ENCODE measurements at regions not wholly inside any gene's neighbourhood (a gene's known extent, or its start where the extent isn't known, plus 50 kb on each side); places are given as distances from the start of the nearest gene placed in this dataset.

DNA sequence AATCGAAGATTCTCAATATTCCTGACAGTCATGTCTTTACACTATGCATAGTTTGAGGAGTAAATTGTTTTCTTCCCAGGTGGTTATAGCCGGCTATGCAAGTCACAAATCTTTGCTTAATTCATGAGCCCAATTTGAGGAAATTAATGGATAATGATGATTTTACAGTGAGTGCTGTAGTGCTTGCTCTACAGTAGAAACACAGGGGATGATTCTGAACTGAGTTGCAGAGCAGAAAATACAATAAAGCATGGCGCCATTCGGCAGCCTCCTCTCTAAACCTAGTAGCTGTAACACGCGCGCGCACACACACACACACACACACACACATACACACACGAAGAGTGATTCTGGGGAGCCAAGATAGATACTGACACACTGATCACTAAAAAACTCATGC is 181.7 kb upstream of the DPH6 start:
- no peak for DNase-seq (ENCODE audit: low spot score)

DNA sequence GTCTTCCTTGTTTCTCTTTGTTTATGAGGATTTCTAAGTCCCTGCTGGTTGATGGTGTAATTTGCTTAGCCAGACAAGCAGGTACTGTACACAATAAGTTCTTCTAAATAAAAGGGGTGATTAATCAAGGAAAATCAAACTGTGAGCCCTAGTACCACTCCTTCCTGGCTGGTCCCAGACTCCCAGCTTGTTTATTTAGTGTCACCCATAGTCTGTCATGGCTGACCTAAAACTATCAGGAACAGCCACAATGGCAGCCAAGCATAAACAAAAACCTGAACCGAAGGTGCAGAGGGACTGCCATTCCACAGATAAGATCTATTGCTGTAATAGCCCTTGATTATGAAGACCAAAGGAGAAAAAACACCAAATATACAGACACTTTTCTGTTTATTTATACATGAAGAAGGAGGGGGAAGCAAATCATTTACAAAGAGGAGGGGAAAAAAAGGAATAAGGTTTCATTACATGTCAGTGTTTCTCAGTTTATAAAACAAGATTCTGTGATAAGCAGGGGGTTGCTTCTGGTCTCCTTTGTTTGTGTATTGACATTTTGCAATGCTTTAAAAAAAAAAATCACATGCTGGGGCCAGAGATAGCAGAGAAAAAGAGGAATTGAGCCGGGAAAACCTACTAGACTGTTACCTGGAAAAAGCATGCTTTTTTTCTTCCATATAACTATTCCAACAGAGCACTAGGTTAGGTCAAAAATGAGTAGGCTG is 182.4 kb upstream of the DPH6 start:
- no peak for DNase-seq (ENCODE audit: low spot score)

DNA sequence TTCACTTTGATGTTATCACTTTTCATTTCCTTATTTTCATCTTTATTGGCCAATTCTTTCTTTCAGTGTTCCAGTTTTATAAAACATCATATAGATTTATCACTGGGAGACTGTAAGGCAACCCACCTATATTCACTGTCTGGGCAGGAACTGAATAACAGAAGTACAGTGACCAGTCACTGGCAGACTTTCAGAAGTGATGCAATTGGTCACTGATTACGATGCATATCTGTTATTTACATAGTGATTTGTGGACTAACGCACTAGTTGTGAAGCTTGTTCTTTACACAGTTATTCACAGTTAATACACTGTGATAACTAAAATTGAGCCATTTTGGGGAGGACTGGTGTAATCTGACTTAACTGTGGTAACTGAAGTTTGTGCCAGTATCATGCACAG is 190.2 kb upstream of the DPH6 start:
- DNase-seq (ENCODE audit: low spot score), result no peak

DNA sequence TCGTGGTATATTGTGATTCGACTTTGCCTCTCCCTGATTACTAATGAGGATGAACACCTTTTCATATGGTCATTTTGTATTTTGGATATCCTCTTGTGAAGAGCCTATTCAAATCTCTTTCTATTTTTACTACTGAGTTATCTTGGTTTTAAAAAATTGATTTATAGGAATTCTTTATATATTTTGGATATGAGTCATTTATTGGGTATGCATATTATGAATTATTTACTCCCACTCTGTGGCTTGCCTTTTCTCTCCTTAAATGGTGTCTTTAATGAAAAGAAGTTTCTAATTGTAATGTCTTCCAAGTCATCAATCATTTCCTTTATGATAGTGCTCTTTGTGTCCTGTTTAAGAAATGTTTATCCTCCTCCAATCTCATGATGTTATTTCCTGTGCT is 191.5 kb upstream of the DPH6 start:
- DNase-seq (ENCODE audit: low spot score), result no peak

DNA sequence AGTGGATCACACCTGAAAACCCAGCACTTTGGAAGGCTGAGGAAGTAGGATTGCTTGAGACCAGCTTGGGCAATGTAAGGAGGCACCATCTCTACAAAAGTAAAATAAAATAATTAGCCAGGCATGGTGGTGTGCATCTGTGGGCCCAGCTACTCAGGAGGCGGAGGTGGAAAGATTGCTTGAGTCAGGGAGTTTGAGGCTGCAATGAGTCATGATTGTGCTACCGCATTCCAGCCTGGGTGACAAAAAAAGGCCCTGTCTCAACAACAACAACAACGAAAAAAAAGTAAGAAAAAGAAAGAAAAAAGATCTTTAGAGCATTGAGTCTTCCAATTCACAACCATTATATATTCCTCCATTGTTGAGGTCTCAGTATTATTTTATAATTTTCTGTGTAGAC is 192.4 kb upstream of the DPH6 start:
- DNase-seq (ENCODE audit: low spot score), result no peak

DNA sequence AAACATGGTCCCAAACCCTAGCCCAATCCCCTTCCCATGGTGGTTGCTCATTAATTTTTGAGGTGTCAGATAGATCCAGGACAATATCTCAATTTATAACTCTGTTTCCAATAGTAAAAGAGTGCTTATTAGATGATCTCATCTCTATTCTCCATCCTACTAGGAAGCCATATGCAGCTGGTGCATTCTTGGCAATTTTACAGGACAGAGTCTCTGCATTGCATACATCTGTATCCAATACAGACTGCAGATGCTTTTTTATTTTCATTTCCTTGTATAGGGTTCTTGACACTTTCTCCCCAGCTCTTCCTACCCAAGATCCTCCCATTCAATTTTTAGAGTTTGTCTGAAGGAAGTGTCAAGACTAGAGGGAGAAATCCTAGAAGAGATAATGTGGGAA is 194.8 kb upstream of the DPH6 start:
- no peak for DNase-seq (ENCODE audit: low spot score)

DNA sequence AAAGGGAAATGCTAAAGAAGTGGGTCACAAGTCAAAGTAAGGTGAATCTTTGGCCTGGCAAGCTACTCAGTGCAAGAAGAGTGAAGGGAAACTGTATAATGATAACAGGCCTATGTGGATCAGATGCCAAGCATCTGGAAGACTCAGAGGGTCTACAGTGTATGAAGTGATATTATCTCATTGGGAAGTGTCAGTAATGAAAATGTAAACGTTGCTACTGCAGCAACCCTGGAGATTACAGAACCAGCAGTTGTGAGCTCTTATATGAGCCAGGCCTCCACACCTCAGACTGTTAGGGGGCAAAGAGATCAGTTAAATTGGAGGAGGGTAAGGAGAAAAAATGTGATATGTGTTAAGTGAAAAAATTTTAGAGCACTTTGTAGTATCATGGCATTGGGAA is 195.4 kb upstream of the DPH6 start:
- DNase-seq (ENCODE audit: low spot score), result no peak

DNA sequence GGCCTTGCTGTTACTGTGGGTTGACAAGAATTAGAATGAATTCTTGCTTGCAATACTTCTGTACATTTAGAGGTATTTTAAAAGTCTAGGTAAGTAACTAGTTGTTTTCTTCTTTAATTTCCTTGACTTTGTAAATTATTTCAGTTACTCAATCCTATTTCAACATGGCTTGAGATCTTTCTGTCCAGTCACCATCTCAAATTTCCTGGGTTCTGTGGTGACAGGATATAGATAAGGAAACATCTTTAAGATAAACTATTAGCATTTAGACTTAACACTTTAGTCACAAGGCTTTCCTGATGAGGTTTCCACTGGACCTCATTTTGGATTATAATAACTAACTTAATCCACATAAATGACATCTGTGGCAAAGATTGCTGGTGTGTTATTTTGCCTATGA is 195.9 kb upstream of the DPH6 start:
- no peak for DNase-seq (ENCODE audit: low spot score)

DNA sequence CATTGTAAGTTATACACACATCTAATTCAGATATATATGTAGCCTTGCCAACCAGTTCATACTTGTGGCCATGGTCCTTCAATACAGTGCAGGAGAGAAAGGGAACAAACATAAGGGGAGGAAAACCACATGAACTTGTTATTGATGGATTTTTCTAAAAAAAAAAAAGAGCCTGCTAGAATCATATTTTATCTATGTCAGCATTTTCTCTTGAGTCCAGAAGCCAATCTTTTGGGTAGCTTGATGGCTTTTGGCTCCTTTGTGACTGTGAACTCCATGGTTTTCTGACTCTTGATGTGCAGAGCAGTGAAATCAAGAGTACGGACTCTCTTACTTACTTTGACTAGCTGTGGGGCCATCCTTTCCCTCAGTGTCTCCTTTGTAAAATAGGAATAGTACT is 197.4 kb upstream of the DPH6 start:
- DNase-seq (ENCODE audit: low spot score), result no peak

DNA sequence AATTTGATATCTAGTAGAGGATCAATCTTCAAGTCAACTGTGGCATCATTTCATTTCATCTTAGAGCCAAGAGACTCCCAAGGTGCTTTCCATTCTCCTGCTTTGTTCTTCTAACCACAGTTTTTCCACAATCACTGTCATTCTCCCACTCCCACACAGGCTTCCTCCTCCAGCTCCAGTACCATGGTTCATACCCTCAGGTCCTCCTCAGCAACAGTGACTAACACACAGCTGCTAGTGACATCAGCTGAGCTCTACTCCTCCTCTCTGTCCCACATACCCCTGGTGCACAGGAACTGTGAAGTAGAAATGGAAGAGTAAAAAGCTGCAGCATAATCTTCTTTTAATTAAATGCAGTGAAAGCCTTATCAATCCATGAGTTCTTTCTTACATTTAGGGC is 200.2 kb upstream of the DPH6 start:
- DNase-seq (ENCODE audit: low spot score), result no peak

DNA sequence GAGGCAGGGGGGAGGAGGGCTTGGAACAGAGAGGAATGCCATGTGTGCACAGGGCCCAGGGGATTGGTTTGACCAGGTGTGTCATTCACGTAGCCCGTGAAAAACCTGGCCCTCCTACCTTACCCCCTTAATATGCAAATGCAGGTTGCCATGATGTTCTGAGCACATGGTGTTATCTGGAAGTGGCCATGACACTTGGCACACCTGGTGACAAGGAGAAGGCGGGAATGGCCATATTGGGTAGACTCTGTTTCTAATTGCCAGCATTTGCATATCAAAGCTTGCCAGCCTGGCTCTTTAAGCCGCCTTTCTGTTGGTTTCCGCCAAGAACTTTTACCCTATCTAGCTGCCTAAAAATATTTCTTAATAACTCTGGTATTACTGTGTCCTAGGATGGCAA is 202.1 kb upstream of the DPH6 start:
- DNase-seq (ENCODE audit: low spot score), result no peak

DNA sequence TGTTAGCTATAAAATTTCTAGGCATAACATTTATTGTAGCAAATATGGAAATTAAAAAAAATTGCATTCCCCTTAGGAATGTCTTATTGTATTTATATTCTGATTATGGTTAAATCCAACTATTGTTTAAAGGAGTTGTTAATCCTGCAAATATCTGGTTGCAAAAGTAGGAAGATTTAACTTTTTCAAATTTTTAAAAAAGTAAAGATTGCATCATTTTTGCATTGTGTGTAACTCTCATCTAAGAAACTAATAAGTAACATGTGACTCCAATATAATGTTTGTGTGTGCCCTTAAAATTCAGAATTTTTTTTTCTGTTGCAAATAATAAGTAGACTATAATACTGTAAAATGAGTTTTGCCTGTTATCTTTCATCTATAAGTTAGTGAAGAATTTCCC is 204.1 kb upstream of the DPH6 start:
- no peak for DNase-seq (ENCODE audit: low spot score)

DNA sequence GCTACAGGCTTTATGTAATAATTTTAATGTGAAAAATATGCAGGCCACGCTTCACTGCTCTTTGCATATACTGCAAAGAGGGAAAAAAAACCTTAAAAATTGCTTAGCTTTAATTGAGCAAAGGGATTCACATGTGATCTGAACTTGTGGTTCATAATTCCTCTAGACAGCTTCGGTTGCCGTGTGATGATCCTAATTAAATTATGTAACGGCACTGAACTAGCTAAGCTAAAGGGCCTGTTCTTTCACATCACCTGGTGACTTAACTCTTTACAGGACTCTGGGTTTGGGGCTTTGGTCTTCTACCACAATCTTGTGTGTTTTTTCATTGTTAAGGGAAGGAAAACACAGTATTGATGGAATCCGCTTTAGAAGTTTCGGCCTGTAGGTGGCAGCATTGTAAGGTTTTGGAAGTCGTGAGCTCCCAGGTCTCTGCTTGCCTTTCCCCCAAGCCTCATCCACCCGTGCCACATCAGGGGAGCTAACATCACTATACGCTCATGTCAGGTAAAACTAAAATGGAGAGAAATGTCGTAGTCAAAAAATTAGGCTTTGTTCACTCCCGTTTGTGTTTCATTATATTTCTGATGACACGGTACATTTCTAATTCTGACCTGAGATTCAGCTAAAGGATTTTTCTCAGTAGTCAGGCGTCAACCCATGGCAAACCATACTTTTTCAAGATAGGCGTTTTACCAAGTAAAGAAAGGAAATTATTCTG is 205.6 kb upstream of the DPH6 start:
- DNase-seq (ENCODE audit: low spot score), result peak; percentile 58

DNA sequence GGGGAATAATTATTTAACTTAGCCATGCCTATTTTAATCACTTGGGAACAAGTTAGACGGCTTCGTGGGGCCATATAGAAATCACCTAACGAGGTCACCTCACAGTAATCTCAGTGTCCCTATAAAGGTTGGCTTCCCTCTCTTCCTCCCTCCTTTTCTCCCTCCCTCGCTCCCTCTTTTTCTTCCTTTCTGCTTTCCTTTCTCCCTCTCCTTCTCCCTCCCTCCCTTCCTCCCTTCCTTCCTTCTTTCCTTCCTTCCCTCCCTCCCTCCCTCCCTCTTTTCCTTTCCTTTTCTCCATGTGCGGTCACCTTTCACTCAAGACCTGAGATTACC is 206.1 kb upstream of the DPH6 start:
- DNase-seq (ENCODE audit: low spot score), result no peak

DNA sequence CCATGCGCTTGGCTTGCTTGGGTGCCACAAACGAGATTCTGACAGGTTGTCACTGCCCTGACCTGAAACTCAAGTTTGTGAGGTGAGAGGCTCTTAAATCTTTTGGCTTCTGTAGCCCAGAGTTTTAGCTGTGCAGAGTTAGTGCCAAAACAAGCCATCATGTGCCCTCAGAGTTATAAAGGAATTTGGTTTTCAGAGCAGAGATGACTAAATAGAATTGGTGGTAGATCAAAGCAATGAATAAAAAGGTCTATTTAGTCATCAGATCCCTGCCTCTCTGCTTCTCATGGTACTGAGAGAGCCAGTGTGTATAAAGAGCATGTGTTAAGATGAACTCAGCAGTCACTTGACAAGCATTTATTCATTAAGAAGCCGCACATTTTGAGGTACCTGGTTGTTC is 207.5 kb upstream of the DPH6 start:
- DNase-seq (ENCODE audit: low spot score), result no peak

DNA sequence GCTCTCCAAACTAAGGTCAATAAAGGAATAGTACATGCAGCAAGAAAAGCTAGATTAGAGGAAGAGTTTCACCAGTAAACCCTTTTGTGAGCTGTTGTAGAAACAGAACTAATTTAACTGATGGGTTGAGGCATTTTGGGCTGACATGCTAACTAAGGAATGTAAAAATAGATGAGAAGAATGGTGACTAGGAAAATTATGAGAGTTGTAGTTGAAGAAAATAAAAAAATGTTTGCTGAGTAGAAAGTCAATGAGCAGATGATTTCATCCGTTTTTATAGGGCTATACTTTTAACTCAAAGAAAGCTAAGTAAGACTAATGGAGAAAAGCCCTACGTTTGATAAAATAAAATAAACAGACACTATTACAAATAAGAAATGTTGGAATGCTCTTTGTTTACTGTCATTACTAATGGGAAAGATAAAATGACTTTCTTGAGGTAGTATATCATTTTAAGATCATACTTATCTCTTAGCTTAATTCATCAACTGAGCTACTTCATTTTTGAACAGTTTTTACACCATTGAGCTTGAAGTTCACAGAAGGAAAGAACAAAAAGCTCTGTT is 209.4 kb upstream of the DPH6 start:
- DNase-seq (ENCODE audit: low spot score), result no peak

DNA sequence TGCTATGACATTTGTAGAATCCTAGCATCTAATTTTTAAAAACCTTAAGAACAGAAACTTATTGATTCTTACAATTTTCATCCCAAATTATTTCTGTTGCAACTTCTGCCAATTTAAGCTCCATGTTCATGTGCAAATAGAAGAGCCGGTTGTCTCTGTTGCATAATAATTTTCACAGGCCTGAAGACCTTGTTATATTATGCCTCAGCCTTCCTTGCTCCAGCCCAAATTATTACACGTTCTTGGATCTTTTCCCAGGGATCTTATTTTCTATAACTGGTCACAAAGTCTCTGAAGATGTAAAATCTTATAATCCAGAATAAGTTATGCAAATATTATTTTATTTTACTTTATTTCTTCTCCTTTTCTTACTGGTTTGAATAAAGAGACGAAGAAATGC is 210.7 kb upstream of the DPH6 start:
- DNase-seq (ENCODE audit: low spot score), result no peak

DNA sequence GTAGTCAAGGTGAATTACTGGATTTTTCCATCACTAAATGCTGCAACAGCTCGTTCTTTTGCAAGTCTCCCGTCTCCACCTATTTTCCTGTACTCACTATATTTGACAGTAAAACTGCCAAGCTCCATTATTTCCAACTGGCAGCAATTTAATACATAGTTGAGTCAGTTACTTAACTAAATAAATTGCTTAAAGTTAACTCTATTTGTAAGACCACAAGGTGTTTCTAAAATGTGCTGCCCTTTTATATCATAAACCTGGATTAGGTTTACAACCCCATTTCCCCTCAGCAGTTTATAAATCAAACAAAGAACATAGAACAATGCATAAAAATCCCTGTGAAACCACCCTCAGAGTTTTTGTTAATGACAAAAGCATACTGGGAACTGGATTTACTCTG is 211.4 kb upstream of the DPH6 start:
- DNase-seq (ENCODE audit: low spot score), result no peak

DNA sequence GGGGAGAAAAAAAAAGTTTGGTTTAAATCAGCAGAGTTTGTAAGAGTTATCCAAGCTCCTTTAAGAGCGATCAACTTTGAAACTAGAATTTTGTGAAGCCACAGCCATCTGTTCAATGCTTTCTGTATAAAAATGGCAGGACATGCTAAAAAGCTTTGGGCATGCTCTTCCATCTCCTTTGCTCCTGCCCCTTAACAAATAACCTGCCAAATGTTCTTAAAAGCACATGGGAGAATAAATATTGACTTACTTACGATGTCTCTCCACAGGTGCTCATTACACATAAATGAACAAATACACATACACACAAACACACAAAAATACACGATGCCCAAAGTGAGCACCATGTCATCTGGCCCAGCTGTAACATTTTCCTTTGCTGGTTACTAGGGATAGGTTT is 211.8 kb upstream of the DPH6 start:
- DNase-seq (ENCODE audit: low spot score), result no peak

DNA sequence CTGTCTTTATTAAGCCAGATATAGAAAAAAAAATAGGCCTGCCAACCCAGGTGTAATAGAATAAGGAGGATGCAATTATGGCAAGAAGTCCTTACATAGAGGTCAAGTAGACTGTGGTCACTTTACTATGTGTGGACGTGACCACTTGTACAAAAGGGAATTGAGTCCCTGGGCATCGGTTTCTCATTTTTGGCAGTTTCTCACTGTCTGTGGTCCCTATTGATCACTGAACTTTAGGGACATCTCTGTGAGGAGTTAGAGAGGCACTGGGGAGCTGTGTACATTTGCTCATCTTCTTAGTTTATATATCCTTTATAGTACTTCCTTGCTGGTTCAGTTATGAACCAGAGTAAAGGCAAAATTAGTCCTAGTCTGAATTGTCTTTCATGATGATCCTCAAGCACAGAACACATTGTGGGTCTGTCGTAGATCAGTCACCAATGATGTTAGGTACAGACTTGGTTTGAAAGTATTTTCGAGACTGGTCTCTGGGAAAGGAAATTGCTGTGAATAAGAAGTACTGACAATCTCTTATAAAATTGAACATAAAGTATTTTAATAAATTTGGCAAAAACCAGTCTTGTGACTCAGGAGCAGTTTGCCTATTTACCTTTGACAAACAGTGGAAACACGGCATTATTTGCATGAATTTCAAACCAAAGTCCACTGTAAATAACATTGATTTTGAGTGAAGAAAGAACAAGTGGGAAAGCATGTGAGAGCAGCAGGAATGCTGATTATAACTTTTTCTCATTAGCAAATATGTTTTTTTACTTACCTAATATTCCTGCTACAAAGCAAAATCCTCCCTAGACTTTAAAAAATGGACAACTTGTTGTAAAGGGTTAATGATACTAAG is 218.9 kb upstream of the DPH6 start:
- no peak for DNase-seq (ENCODE audit: low spot score)

DNA sequence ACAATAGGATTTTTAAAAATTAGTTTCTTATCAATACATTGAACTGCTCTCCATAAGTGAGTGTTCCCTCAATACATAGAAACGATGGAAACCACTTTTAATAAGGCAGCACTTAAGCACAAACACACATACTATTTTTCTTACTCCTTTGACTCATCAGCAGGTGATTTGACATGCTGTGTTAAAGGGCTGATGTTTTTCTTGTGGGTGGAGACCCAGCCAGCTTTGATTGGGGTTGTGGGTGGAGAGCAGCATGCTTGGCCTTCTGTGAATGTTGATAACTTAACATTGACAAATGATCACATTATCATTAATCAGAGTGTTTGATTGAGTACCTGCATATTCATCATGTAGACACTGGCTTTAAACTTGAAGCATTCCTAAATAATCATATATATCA is 223.0 kb upstream of the DPH6 start:
- no peak for DNase-seq (ENCODE audit: low spot score)

DNA sequence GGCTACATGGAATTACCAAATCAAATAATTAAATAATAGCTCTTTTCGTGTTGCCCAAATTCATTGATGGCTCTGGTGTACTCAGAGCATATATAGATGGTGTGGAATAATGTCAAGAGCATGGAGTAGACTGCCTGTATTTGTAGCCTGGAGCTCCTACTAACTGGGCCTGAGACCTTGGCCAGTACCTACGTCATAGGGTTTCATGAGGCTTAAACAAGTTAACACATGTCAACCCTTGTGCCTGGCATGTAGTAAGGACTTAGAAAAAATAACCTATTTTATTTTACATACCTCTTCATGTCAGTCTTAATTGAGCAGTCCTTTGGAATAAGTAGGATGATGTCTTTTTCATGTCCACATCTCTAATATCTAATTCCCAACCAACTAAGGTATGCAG is 223.7 kb upstream of the DPH6 start:
- DNase-seq (ENCODE audit: low spot score), result no peak

All from activated CD4-positive, alpha-beta T cell treated with anti-CD3 and anti-CD28 coated beads, Interleukin-2, Interleukin-4, amounts not matched to agents 100 ng/mL and 50 ng/mL, durations not matched to agents 16 hours and 8 hours (primary cell).